Thoracic aorta (tissue), 2 donors: ENCODE measurements at regions not wholly inside any gene's neighbourhood (a gene's known extent, or its start where the extent isn't known, plus 50 kb on each side); places are given as distances from the start of the nearest gene placed in this dataset.

Experiments
- ATAC-seq: fragments of 150-250 bp; one replicate; pipeline ENCODE4 v1.8.0; 2017; ENCODE audit warnings: low read depth; ENCODE audit not compliant: insufficient number of reproducible peaks, low FRiP score
- DNase-seq: peaks from one replicate; pipeline ENCODE4 v3.0.0-alpha.2; 2020; ENCODE audit warnings: low spot score
- H3K27ac ChIP-seq, 2 donors: fragments of 200-600 bp; sonication (generic); 1 replicate in 1 of 2; 2 replicates in 1 of 2; pipeline ENCODE4 v1.5.1; 2016; ENCODE audit warnings: mild to moderate bottlenecking in 2 of 2, moderate library complexity in 2 of 2
- H3K27me3 ChIP-seq: fragments of 200-600 bp; sonication (generic); replicated peaks from 2 replicates; pipeline ENCODE4 v1.6.0; 2016; ENCODE audit warnings: mild to moderate bottlenecking; ENCODE audit not compliant: insufficient read depth
- H3K36me3 ChIP-seq: fragments of 200-600 bp; sonication (generic); one replicate; pipeline ENCODE4 v1.5.1; 2016
- H3K4me1 ChIP-seq, 2 donors: fragments of 200-600 bp; sonication (generic); 1 replicate in 1 of 2; 2 replicates in 1 of 2; pipeline versions ENCODE4 v1.5.1 to v1.6.0; 2016; ENCODE audit warnings: low read depth in 2 of 2, mild to moderate bottlenecking in 1 of 2; ENCODE audit not compliant: control insufficient read depth in 1 of 2
- H3K4me3 ChIP-seq: fragments of 200-600 bp; sonication (generic); 2 replicates; pipeline ENCODE4 v1.5.1; 2016; ENCODE audit warnings: mild to moderate bottlenecking
- H3K9me3 ChIP-seq: fragments of 200-600 bp; sonication (generic); 2 replicates; pipeline ENCODE4 v1.5.1; 2016
- CTCF ChIP-seq: fragments of 200-600 bp; sonication (generic); IDR thresholded peaks from one replicate; pipeline ENCODE4 v1.5.1; 2019; ENCODE audit warnings: antibody characterized with exemption

- Histone ChIP-seq H3K4me1 (peaks cover 0 to 27% of the 10 kb centered on the region in 2 donors), H3K4me3 (no peak overlapping the region), H3K9me3 (no peaks in the 10 kb centered on the region), H3K36me3 (no peaks in the 10 kb centered on the region), H3K27ac (no peak overlapping the region), H3K27me3 (no peaks in the 10 kb centered on the region)
- no peak for TF ChIP-seq CTCF
- no peak for DNase-seq
- no peak for ATAC-seq
Observed at GRCh38 chr7:47036909-47037308, 545.0 kb downstream of the TNS3 start.

GRCh38 chr7:47035522-47035921 is 546.4 kb downstream of the TNS3 start:
- H3K9me3 ChIP-seq, result no peaks in the 10 kb centered on the region
- no peaks in the 10 kb centered on the region for H3K27me3 ChIP-seq
- no peaks in the 10 kb centered on the region for H3K36me3 ChIP-seq
- no peak for TF ChIP-seq CTCF
- no peak overlapping the region for H3K4me3 ChIP-seq
- H3K27ac ChIP-seq, result no peak overlapping the region
- no peak for ATAC-seq
- DNase-seq, result no peak
- H3K4me1 ChIP-seq, result peaks cover 0 to 21% of the 10 kb centered on the region in 2 donors

- Histone ChIP-seq H3K4me1 (peaks cover 0 to 8% of the 10 kb centered on the region in 2 donors), H3K36me3 (no peaks in the 10 kb centered on the region), H3K27me3 (no peaks in the 10 kb centered on the region), H3K9me3 (no peaks in the 10 kb centered on the region), H3K27ac (no peak overlapping the region), H3K4me3 (no peak overlapping the region)
- ATAC-seq, result no peak
- TF ChIP-seq CTCF, result no peak
- no peak for DNase-seq
Observed at GRCh38 chr7:47034180-47034579, 547.7 kb downstream of the TNS3 start.

GRCh38 chr7:47032536-47032908 is 549.4 kb downstream of the TNS3 start:
- ATAC-seq, result no peak
- no peak overlapping the region for H3K27ac ChIP-seq

GRCh38 chr7:47031786-47032535 is 550.0 kb downstream of the TNS3 start:
- Histone ChIP-seq H3K4me3 (no peak overlapping the region), H3K9me3 (no peaks in the 10 kb centered on the region), H3K27ac (no peak overlapping the region), H3K27me3 (no peaks in the 10 kb centered on the region), H3K4me1 (no peaks in the 10 kb centered on the region), H3K36me3 (no peaks in the 10 kb centered on the region)
- no peak for TF ChIP-seq CTCF
- DNase-seq, result no peak
- no peak for ATAC-seq

More at GRCh38 chr7:47032536-47032908, 549.4 kb downstream of the TNS3 start:
- Histone ChIP-seq H3K27me3 (no peaks in the 10 kb centered on the region), H3K36me3 (no peaks in the 10 kb centered on the region), H3K9me3 (no peaks in the 10 kb centered on the region), H3K4me1 (no peaks in the 10 kb centered on the region), H3K4me3 (no peak overlapping the region)
- no peak for DNase-seq
- no peak for TF ChIP-seq CTCF
